Astrocyte (in vitro differentiated cells and primary cell): ENCODE measurements at regions not wholly inside any gene's neighbourhood (a gene's known extent, or its start where the extent isn't known, plus 50 kb on each side); places are given as distances from the start of the nearest gene placed in this dataset.

Experiments used
- DNase-seq: peaks from one replicate; pipeline ENCODE4 v3.0.0-alpha.2; 2010; ENCODE audit warnings: low read depth
- FAIRE-seq: peaks from 2 replicates; lab custom pipeline; 2011; peaks lifted over from hg19 to GRCh38; lab: Jason Lieb, UNC
- H2AFZ ChIP-seq: 2 replicates; pipeline ENCODE4 v1.6.0; 2012; ENCODE audit warnings: low read depth, low read length, inconsistent platforms
- H3K27ac ChIP-seq: 2 replicates; pipeline ENCODE4 v1.5.1; 2011; ENCODE audit warnings: low read depth, low read length, inconsistent platforms
- H3K27me3 ChIP-seq: 2 replicates; pipeline ENCODE4 v1.6.0; 2011; ENCODE audit warnings: low read length, inconsistent platforms; ENCODE audit not compliant: insufficient read depth
- H3K36me3 ChIP-seq: 2 replicates; pipeline ENCODE4 v1.5.1; 2011; ENCODE audit warnings: low read length, inconsistent platforms; ENCODE audit not compliant: insufficient read depth
- H3K4me1 ChIP-seq: 2 replicates; pipeline ENCODE4 v1.5.1; 2011; ENCODE audit warnings: low read length, inconsistent platforms; ENCODE audit not compliant: insufficient read depth
- H3K4me2 ChIP-seq: 2 replicates; pipeline ENCODE4 v1.6.0; 2012; ENCODE audit warnings: low read length, inconsistent platforms
- H3K4me3 ChIP-seq: 2 replicates; pipeline ENCODE4 v1.5.1; 2011; ENCODE audit warnings: low read depth, mild to moderate bottlenecking, low read length, inconsistent platforms; ENCODE audit not compliant: insufficient read depth
- H3K79me2 ChIP-seq: 2 replicates; pipeline ENCODE4 v1.6.0; 2012; ENCODE audit warnings: mild to moderate bottlenecking, low read length, inconsistent platforms; ENCODE audit not compliant: insufficient read depth
- H3K9ac ChIP-seq: 2 replicates; pipeline ENCODE4 v1.6.0; 2012; ENCODE audit warnings: mild to moderate bottlenecking, low read length, inconsistent platforms
- H3K9me3 ChIP-seq: 2 replicates; pipeline ENCODE4 v1.5.1; 2012; ENCODE audit warnings: low read depth, mild to moderate bottlenecking, low read length, inconsistent platforms; ENCODE audit not compliant: insufficient read depth
- H4K20me1 ChIP-seq: 2 replicates; pipeline ENCODE4 v1.6.0; 2012; ENCODE audit warnings: low read length, inconsistent platforms; ENCODE audit not compliant: insufficient read depth
- H3K27ac Mint-ChIP-seq: one replicate; pipeline ENCODE4 v1.8.0; 2021; ENCODE audit warnings: mild to moderate bottlenecking, mixed read lengths; ENCODE audit not compliant: unreplicated experiment
- H3K27me3 Mint-ChIP-seq: one replicate; pipeline ENCODE4 v1.8.0; 2021; ENCODE audit warnings: low read depth, mixed read lengths; ENCODE audit not compliant: unreplicated experiment
- H3K36me3 Mint-ChIP-seq: one replicate; pipeline ENCODE4 v1.8.0; 2021; ENCODE audit warnings: low read depth, mixed read lengths; ENCODE audit not compliant: unreplicated experiment
- H3K4me1 Mint-ChIP-seq: one replicate; pipeline ENCODE4 v1.8.0; 2021; ENCODE audit warnings: low read depth, mixed read lengths; ENCODE audit not compliant: unreplicated experiment
- H3K4me3 Mint-ChIP-seq: one replicate; pipeline ENCODE4 v1.8.0; 2021; ENCODE audit warnings: mild to moderate bottlenecking, moderate library complexity, mixed read lengths; ENCODE audit not compliant: unreplicated experiment
- H3K9me3 Mint-ChIP-seq: one replicate; pipeline ENCODE4 v1.8.0; 2021; ENCODE audit warnings: mild to moderate bottlenecking, mixed read lengths; ENCODE audit not compliant: unreplicated experiment
- EZH2 ChIP-seq: IDR thresholded peaks from 2 replicates; pipeline ENCODE4 v1.6.1; 2012; ENCODE audit warnings: mild to moderate bottlenecking, low read length, inconsistent platforms; ENCODE audit not compliant: insufficient read depth
- TF ChIP-seq, protein P1 (sequence below): IDR thresholded peaks from 2 replicates; pipeline ENCODE4 v1.5.1; 2011; ENCODE audit warnings: low read depth, mild to moderate bottlenecking, inconsistent platforms, low read length, moderate library complexity; ENCODE audit not compliant: insufficient read depth

DNA sequence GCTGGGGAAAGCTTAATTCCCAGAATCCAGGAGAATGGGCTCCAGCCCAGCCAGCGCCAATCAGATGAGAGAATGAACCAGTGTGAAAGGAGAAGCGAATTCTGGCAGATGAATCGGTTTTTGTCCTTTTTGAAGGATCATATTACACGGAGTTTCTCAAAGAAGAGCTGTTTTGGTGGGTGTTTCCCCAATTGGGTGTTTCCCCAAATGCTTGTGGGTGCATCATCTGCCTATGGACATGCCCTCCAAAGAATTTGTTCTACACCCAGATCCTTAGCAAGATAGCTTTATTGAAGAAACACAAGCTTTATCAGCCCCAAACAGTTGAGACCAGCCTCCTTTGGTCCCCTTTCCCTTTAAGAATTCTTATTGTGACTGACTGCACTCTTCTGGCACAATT, 186.5 kb upstream of the GPR26 start:
- H3K9ac ChIP-seq = no peak overlapping the region
- H3K79me2 ChIP-seq = no peaks in the 10 kb centered on the region
- DNase-seq (no peak), FAIRE-seq (no peak)
- no peaks in the 10 kb centered on the region for H3K4me1 ChIP-seq
- no peaks in the 10 kb centered on the region for H3K36me3 ChIP-seq
- H3K9me3 ChIP-seq = peaks cover 3% of the 10 kb centered on the region
- no peak for TF ChIP-seq EZH2
- TF ChIP-seq, protein P1, sequence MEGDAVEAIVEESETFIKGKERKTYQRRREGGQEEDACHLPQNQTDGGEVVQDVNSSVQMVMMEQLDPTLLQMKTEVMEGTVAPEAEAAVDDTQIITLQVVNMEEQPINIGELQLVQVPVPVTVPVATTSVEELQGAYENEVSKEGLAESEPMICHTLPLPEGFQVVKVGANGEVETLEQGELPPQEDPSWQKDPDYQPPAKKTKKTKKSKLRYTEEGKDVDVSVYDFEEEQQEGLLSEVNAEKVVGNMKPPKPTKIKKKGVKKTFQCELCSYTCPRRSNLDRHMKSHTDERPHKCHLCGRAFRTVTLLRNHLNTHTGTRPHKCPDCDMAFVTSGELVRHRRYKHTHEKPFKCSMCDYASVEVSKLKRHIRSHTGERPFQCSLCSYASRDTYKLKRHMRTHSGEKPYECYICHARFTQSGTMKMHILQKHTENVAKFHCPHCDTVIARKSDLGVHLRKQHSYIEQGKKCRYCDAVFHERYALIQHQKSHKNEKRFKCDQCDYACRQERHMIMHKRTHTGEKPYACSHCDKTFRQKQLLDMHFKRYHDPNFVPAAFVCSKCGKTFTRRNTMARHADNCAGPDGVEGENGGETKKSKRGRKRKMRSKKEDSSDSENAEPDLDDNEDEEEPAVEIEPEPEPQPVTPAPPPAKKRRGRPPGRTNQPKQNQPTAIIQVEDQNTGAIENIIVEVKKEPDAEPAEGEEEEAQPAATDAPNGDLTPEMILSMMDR = no peak
- H3K27ac Mint-ChIP-seq = no peak overlapping the region
- H2AFZ ChIP-seq = no peak overlapping the region
- no peaks in the 10 kb centered on the region for H3K36me3 Mint-ChIP-seq
- H3K9me3 Mint-ChIP-seq = peaks cover 5% of the 10 kb centered on the region
- H3K4me3 ChIP-seq = no peak overlapping the region
- H3K27me3 Mint-ChIP-seq = peaks cover 37% of the 10 kb centered on the region
- H3K27ac ChIP-seq = no peak overlapping the region
- no peaks in the 10 kb centered on the region for H4K20me1 ChIP-seq
- no peaks in the 10 kb centered on the region for H3K27me3 ChIP-seq
- H3K4me2 ChIP-seq = no peak overlapping the region
- H3K4me1 Mint-ChIP-seq = peaks cover 2% of the 10 kb centered on the region
- H3K4me3 Mint-ChIP-seq = no peak overlapping the region

DNA sequence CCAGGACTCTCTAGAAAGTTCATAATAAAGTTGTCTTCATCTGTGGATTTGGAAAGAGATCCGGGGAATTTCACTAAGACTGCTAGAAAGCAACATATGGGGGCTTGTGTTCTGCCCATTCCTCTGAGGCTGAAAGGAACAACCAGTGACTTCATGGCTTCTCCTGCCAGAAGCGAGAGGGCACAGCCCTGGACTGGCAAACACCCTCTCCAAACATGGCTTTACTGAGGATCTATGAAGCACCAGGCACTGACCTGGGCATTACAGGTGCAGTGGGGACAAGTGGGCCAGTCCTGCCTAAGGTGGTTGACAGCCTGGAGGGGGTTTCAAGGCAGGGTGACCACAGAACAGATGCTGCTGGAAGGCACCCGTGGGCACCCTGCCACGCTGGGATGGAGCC, 185.8 kb upstream of the GPR26 start:
- Histone ChIP-seq H3K4me3 (no peak overlapping the region), H3K9ac (no peak overlapping the region), H3K4me2 (no peak overlapping the region), H3K27me3 (no peaks in the 10 kb centered on the region), H3K9me3 (peaks cover 3% of the 10 kb centered on the region), H3K36me3 (no peaks in the 10 kb centered on the region), H3K79me2 (no peaks in the 10 kb centered on the region), H3K27ac (no peak overlapping the region), H2AFZ (no peak overlapping the region), H3K4me1 (no peaks in the 10 kb centered on the region), H4K20me1 (no peaks in the 10 kb centered on the region)
- DNase-seq (no peak), FAIRE-seq (no peak)
- no peak overlapping the region for H3K4me3 Mint-ChIP-seq
- H3K27ac Mint-ChIP-seq = no peak overlapping the region
- peaks cover 2% of the 10 kb centered on the region for H3K4me1 Mint-ChIP-seq
- no peaks in the 10 kb centered on the region for H3K36me3 Mint-ChIP-seq
- peaks cover 37% of the 10 kb centered on the region for H3K27me3 Mint-ChIP-seq
- TF ChIP-seq, protein P1 = no peak
- TF ChIP-seq EZH2 = no peak
- peaks cover 5% of the 10 kb centered on the region for H3K9me3 Mint-ChIP-seq

DNA sequence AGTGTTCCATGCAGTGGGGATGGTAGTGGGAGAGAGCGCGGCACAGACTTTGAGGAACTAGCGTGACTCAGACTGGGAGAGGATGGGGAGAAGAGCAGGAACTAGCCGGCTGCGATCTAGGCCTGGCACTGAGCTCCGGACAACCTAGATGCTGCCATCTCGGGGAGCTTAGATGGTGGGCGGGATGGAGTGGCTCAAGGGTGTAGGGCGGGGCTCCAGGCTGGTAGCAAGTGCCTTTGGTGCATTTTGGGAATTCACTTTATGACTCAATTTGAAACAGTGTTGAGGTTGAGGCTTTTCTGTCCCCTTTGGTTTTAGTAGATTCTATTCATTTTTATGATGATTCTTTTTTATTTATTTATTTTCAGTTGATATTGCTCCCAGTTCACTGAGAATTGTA, 185.3 kb upstream of the GPR26 start:
- Histone ChIP-seq H3K4me3 (no peak overlapping the region), H3K27ac (no peak overlapping the region), H3K4me1 (no peaks in the 10 kb centered on the region), H3K36me3 (no peaks in the 10 kb centered on the region), H3K9ac (no peak overlapping the region), H3K4me2 (no peak overlapping the region), H3K79me2 (no peaks in the 10 kb centered on the region), H2AFZ (no peak overlapping the region), H3K27me3 (no peaks in the 10 kb centered on the region), H3K9me3 (peaks cover 3% of the 10 kb centered on the region), H4K20me1 (no peaks in the 10 kb centered on the region)
- no peaks in the 10 kb centered on the region for H3K4me1 Mint-ChIP-seq
- no peaks in the 10 kb centered on the region for H3K36me3 Mint-ChIP-seq
- FAIRE-seq (no peak), DNase-seq (no peak)
- TF ChIP-seq, protein P1 = no peak
- TF ChIP-seq EZH2 = no peak
- no peak overlapping the region for H3K27ac Mint-ChIP-seq
- H3K27me3 Mint-ChIP-seq = peaks cover 38% of the 10 kb centered on the region
- peaks cover 5% of the 10 kb centered on the region for H3K9me3 Mint-ChIP-seq
- no peak overlapping the region for H3K4me3 Mint-ChIP-seq
